WI38 (cell line): ENCODE measurements at regions not wholly inside any gene's neighbourhood (a gene's known extent, or its start where the extent isn't known, plus 50 kb on each side); places are given as distances from the start of the nearest gene placed in this dataset.

Source experiments
- H3K4me3 ChIP-seq: 2 replicates; pipeline ENCODE4 v1.5.1; 2011; ENCODE audit warnings: low read depth, mild to moderate bottlenecking, control low read depth, low read length
- CTCF ChIP-seq: IDR thresholded peaks from 2 replicates; pipeline ENCODE4 v1.5.1; 2012; ENCODE audit warnings: low read depth, mild to moderate bottlenecking, control low read depth, low read length

- no peak for TF ChIP-seq CTCF
- no peak overlapping the region for H3K4me3 ChIP-seq
Observed at GRCh38 chr5:101846496-101846895, 449.6 kb downstream of the SLCO4C1 start.

GRCh38 chr5:101843055-101843454 lies 453.0 kb downstream of the SLCO4C1 start:
- no peak for TF ChIP-seq CTCF

GRCh38 chr5:101838435-101838834 lies 457.6 kb downstream of the SLCO4C1 start:
- no peak for TF ChIP-seq CTCF
- H3K4me3 ChIP-seq = no peak overlapping the region

More at GRCh38 chr5:101843055-101843454, 453.0 kb downstream of the SLCO4C1 start:
- H3K4me3 ChIP-seq = no peak overlapping the region

GRCh38 chr5:101829255-101829654 lies 466.8 kb downstream of the SLCO4C1 start:
- H3K4me3 ChIP-seq = no peak overlapping the region
- TF ChIP-seq CTCF = no peak

- H3K4me3 ChIP-seq = no peak overlapping the region
- no peak for TF ChIP-seq CTCF
Observed at GRCh38 chr5:101811466-101811865, 484.6 kb downstream of the SLCO4C1 start.

GRCh38 chr5:101806410-101806809 lies 489.7 kb downstream of the SLCO4C1 start:
- TF ChIP-seq CTCF = no peak
- H3K4me3 ChIP-seq = no peak overlapping the region

GRCh38 chr5:101796427-101796826 lies 499.7 kb downstream of the SLCO4C1 start:
- TF ChIP-seq CTCF = no peak
- no peak overlapping the region for H3K4me3 ChIP-seq
